ENCODE measurements at regions not wholly inside any gene's neighbourhood (a gene's known extent, or its start where the extent isn't known, plus 50 kb on each side); places are given as distances from the start of the nearest gene placed in this dataset.

GRCh38 chr6:11869672-11870340 is 91.2 kb upstream of the ADTRP start:
- POLR2A ChIA-PET: no interaction called here
- no peak for DNase-seq (ENCODE audit: low read depth, low spot score)
- Histone ChIP-seq H3K4me3 (ENCODE audit: low read depth in 2 of 2, low read length in 2 of 2) (no peak overlapping the region), H3K36me3 (ENCODE audit: control insufficient read depth, insufficient read depth, low read length) (no peaks in the 10 kb centered on the region), H3K27ac (ENCODE audit: low read length) (no peak overlapping the region), H3K4me1 (ENCODE audit: control insufficient read depth, insufficient read depth, low read length) (no peaks in the 10 kb centered on the region), H3K9me3 (ENCODE audit: control insufficient read depth, insufficient read depth, low read depth, low read length) (no peaks in the 10 kb centered on the region), H3K27me3 (ENCODE audit: control insufficient read depth, insufficient read depth, low read length) (no peaks in the 10 kb centered on the region)
- intact Hi-C loops (cut with micrococcal nuclease; ENCODE audit: unreplicated experiment) (no loop called here), in situ Hi-C loops (cut with HindIII; ENCODE audit: low pct_unique_long_range_greater_than_20kb, low sequenced_read_pairs) (no loop called here)
- BruUV-seq (replicated peaks): no TSS peak
- CTCF ChIA-PET: no interaction called here
- no peak for ATAC-seq
- TF ChIP-seq TCF7L2 (IDR thresholded peaks at IDR 0.05; ENCODE audit: low read depth, low read length): no peak
- no peak for TF ChIP-seq POLR2AphosphoS5 (IDR thresholded peaks at IDR 0.05; ENCODE audit: low read depth, low read length)
- TF ChIP-seq, protein P1, sequence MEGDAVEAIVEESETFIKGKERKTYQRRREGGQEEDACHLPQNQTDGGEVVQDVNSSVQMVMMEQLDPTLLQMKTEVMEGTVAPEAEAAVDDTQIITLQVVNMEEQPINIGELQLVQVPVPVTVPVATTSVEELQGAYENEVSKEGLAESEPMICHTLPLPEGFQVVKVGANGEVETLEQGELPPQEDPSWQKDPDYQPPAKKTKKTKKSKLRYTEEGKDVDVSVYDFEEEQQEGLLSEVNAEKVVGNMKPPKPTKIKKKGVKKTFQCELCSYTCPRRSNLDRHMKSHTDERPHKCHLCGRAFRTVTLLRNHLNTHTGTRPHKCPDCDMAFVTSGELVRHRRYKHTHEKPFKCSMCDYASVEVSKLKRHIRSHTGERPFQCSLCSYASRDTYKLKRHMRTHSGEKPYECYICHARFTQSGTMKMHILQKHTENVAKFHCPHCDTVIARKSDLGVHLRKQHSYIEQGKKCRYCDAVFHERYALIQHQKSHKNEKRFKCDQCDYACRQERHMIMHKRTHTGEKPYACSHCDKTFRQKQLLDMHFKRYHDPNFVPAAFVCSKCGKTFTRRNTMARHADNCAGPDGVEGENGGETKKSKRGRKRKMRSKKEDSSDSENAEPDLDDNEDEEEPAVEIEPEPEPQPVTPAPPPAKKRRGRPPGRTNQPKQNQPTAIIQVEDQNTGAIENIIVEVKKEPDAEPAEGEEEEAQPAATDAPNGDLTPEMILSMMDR (IDR thresholded peaks at IDR 0.05): no peak
- no peak for TF ChIP-seq SIN3A (IDR thresholded peaks at IDR 0.05; ENCODE audit: borderline replicate concordance, insufficient read depth, low read depth, low read length)
- TF ChIP-seq, protein P2, sequence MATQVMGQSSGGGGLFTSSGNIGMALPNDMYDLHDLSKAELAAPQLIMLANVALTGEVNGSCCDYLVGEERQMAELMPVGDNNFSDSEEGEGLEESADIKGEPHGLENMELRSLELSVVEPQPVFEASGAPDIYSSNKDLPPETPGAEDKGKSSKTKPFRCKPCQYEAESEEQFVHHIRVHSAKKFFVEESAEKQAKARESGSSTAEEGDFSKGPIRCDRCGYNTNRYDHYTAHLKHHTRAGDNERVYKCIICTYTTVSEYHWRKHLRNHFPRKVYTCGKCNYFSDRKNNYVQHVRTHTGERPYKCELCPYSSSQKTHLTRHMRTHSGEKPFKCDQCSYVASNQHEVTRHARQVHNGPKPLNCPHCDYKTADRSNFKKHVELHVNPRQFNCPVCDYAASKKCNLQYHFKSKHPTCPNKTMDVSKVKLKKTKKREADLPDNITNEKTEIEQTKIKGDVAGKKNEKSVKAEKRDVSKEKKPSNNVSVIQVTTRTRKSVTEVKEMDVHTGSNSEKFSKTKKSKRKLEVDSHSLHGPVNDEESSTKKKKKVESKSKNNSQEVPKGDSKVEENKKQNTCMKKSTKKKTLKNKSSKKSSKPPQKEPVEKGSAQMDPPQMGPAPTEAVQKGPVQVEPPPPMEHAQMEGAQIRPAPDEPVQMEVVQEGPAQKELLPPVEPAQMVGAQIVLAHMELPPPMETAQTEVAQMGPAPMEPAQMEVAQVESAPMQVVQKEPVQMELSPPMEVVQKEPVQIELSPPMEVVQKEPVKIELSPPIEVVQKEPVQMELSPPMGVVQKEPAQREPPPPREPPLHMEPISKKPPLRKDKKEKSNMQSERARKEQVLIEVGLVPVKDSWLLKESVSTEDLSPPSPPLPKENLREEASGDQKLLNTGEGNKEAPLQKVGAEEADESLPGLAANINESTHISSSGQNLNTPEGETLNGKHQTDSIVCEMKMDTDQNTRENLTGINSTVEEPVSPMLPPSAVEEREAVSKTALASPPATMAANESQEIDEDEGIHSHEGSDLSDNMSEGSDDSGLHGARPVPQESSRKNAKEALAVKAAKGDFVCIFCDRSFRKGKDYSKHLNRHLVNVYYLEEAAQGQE (IDR thresholded peaks at IDR 0.05; ENCODE audit: insufficient read depth in 1 of 2, low read depth in 2 of 2, low read length in 1 of 2): no peak

DNA sequence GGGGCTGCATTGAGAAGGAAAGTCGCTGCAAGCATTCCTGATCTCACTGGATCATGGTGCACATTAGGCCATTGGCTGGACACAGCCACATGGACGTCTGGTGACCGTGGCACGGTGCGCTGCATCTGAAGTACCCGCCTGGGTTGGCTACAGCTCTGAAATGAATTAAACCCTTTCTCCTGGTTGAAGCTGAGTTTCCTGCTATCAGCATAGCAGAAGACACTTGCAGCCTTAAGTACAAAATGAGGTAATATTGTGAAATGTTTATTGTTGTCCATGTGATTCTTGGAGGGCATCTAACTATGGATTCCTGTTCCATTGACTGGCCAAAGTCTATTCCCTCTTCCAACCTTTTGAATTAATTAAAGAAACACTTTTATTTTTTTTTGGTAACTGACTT is 89.8 kb upstream of the ADTRP start:
- in situ Hi-C loops (cut with HindIII; ENCODE audit: low pct_unique_long_range_greater_than_20kb, low sequenced_read_pairs): no loop called here
- ATAC-seq (no peak), DNase-seq (ENCODE audit: low read depth, low spot score) (no peak)
- Histone ChIP-seq H3K4me3 (ENCODE audit: low read depth in 2 of 2, low read length in 2 of 2) (no peak overlapping the region), H3K4me1 (ENCODE audit: control insufficient read depth, insufficient read depth, low read length) (no peaks in the 10 kb centered on the region), H3K27ac (ENCODE audit: low read length) (no peak overlapping the region), H3K27me3 (ENCODE audit: control insufficient read depth, insufficient read depth, low read length) (no peaks in the 10 kb centered on the region), H3K9me3 (ENCODE audit: control insufficient read depth, insufficient read depth, low read depth, low read length) (no peaks in the 10 kb centered on the region), H3K36me3 (ENCODE audit: control insufficient read depth, insufficient read depth, low read length) (no peaks in the 10 kb centered on the region)
- intact Hi-C loops (cut with micrococcal nuclease; ENCODE audit: unreplicated experiment): no loop called here
- ChIA-PET POLR2A (no interaction called here), CTCF (no interaction called here)
- no TSS peak for BruUV-seq (replicated peaks)
- TF ChIP-seq TCF7L2 (IDR thresholded peaks at IDR 0.05; ENCODE audit: low read depth, low read length) (no peak), POLR2AphosphoS5 (IDR thresholded peaks at IDR 0.05; ENCODE audit: low read depth, low read length) (no peak), SIN3A (IDR thresholded peaks at IDR 0.05; ENCODE audit: borderline replicate concordance, insufficient read depth, low read depth, low read length) (no peak)
- TF ChIP-seq, protein P2 (IDR thresholded peaks at IDR 0.05; ENCODE audit: insufficient read depth in 1 of 2, low read depth in 2 of 2, low read length in 1 of 2): no peak
- TF ChIP-seq, protein P1 (IDR thresholded peaks at IDR 0.05): no peak
